ENCODE measurements at regions not wholly inside any gene's neighbourhood (a gene's known extent, or its start where the extent isn't known, plus 50 kb on each side); places are given as distances from the start of the nearest gene placed in this dataset.
"Not testable (repeated sequence)": the region's sequence is repeated elsewhere in the genome, so short reads cannot be mapped to it uniquely, and the experiment has no call there.

DNA sequence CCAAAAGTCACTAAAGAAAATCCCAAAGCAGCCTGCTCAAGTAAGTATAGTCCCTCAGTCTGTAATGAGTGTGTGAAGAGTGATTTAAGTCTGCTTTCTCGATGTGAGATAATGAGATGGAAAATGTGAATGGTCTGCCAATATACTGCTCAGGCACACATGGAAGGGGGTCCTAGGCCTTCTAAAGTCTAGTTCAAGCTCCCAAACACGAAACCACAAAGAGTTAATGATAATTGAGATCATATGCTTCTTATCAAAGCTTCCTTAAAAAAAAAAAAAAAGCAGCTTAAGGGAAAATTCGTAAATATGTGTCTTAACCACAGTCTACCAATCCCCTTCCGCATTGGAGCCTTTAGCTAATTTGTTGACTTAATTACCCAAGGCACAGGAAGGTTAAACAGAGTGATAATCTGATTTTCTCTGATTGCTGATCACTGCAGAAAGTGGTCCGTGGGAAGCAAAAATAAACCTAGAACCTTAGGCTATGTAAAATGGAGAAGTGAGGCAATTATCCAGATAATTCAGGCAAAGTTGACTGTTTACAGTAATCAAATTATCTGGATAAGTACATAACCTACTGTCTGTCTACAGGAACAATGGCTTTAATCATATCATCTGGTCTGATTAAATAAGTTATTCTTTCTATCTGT, 172.9 kb downstream of the MBL2 start:
- no peak for DNase-seq (ENCODE audit: low spot score)

GRCh38 chr10:52604131-52604530, 168.5 kb downstream of the MBL2 start:
- not testable (repeated sequence) for DNase-seq (ENCODE audit: low spot score)

- no peak for DNase-seq (ENCODE audit: low spot score)
These were observed 163.5 kb downstream of the MBL2 start for GRCh38 chr10:52609071-52609470.

DNA sequence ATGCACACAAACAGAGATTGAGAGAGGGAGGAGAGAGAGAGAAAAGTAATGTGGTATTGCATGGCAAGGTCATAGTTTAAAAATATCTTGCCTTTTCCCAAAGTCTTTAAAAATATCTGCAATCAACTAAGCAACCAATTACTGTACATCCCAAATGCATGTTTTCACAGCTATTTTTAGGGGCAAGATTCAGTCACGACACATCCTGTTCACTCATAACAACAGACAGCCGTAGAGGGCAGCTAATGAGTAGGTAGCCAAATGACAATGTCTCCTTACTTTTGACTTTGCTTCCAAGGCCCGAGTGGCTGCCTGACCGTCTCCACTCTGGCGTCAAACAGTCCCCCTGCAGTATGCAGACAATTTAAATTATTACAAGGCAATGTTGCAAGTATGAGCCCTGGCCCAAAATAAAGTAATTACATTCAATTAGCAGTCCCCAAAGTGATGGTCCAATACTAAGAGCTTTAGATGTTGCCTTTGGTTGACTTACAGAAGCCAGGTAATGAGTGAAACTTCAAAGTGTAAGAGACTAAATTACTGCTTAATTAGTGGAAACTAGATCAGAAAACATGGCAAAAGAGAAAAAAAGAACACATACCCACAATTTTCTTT, 162.9 kb downstream of the MBL2 start:
- no peak for DNase-seq (ENCODE audit: low spot score)

DNA sequence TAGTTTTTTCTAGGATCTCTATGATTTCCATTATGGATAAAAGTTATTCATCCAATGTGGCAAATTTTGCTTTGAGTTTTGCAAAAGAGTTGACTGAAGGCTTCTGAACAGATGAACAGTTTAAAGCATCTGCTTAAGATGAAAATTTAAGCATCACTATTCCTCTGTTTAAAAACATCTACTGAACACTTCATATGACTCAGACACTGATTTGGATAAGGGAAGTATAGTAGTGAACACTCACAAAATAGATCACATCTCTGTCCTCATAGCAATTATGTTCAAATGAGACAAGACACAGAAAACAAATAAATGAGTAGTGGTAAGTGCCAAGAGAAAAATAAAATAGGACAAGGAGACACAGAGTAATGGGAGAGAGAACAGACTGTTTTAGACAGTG, 157.3 kb downstream of the MBL2 start:
- DNase-seq (ENCODE audit: low spot score): no peak

GRCh38 chr10:52615756-52616394, 156.7 kb downstream of the MBL2 start:
- DNase-seq (ENCODE audit: low spot score): no peak

- no peak for DNase-seq (ENCODE audit: low spot score)
These were observed 156.2 kb downstream of the MBL2 start for GRCh38 chr10:52616395-52616764.

DNA sequence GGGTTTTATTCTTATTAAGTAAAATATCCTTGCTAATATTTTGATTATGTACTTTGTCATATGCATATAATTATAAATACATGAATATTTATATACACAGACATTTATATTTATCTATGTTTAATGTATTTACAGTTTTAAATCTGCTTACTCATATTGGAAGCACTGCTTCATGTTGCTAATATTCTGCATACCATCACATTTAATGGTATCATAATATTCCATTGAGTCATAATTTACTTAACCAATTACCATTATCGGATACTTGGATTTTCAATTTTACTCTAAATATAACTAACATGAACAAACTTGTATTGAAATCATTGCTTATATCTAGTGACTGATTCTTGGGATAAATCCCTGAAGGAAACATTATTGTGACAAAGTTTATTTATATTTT, 155.2 kb downstream of the MBL2 start:
- DNase-seq (ENCODE audit: low spot score): no peak

GRCh38 chr10:52619052-52619451, 153.5 kb downstream of the MBL2 start:
- no peak for DNase-seq (ENCODE audit: low spot score)

- no peak for DNase-seq (ENCODE audit: low spot score)
These were observed 150.9 kb downstream of the MBL2 start for GRCh38 chr10:52621635-52622079.

DNA sequence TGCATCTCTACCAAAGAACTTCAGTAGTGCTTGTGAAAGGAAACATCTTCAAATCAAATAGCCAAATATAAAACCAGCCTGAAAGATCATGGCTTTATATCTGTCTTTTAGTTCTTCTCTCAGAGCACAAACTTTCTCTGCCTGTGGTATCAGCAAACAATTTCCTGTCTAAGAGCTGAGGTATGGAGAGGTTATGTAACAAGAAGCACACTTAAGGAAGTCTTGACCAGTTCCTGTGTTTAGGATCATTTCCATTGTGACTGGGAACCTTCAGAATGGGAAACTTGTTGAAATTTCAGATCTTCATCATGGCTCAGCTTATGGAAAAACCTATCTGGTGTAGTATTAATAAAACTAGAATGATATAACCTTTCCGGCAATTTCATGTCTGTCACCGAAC, 148.8 kb downstream of the MBL2 start:
- DNase-seq (ENCODE audit: low spot score): no peak

- DNase-seq (ENCODE audit: low spot score): no peak
These were observed 145.3 kb downstream of the MBL2 start for GRCh38 chr10:52627279-52627678.

GRCh38 chr10:52631146-52631545, 141.4 kb downstream of the MBL2 start:
- no peak for DNase-seq (ENCODE audit: low spot score)

GRCh38 chr10:52631648-52632047, 140.9 kb downstream of the MBL2 start:
- no peak for DNase-seq (ENCODE audit: low spot score)

GRCh38 chr10:52632591-52632990, 140.0 kb downstream of the MBL2 start:
- DNase-seq (ENCODE audit: low spot score): no peak

- no peak for DNase-seq (ENCODE audit: low spot score)
These were observed 139.3 kb downstream of the MBL2 start for GRCh38 chr10:52633266-52633665.

DNA sequence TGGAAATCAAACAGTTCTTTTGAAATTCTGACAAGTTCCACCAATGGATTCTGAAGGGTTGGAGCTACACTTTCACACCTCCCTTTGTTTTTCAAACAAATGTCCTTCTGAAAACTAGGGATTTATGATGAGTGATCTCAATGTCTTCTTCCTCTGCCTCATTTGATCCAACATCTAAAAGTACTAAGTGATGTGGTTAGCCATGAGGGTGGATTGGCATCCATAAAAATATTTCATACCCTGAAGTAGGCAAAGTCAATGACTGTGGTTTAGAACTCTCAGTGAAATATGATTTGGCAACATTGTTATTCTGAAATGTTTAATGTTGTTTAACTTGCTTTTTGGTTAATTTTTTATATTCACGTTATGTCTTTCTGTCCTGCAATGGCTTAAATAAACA, 136.9 kb downstream of the MBL2 start:
- no peak for DNase-seq (ENCODE audit: low spot score)

GRCh38 chr10:52636874-52637273, 135.7 kb downstream of the MBL2 start:
- no peak for DNase-seq (ENCODE audit: low spot score)

GRCh38 chr10:52637592-52637991, 135.0 kb downstream of the MBL2 start:
- DNase-seq (ENCODE audit: low spot score): peak; percentile 76

- no peak for DNase-seq (ENCODE audit: low spot score)
These were observed 132.9 kb downstream of the MBL2 start for GRCh38 chr10:52639652-52640051.

- no peak for DNase-seq (ENCODE audit: low spot score)
These were observed 130.4 kb downstream of the MBL2 start for GRCh38 chr10:52642208-52642607.

GRCh38 chr10:52644373-52645186, 128.0 kb downstream of the MBL2 start:
- DNase-seq (ENCODE audit: low spot score): peak; percentile 58
